SK-N-MC (cell line): ENCODE measurements at regions not wholly inside any gene's neighbourhood (a gene's known extent, or its start where the extent isn't known, plus 50 kb on each side); places are given as distances from the start of the nearest gene placed in this dataset.

ENCODE experiments used
- EZH2 ChIP-seq: fragments of 200-600 bp; sonication (generic); IDR thresholded peaks from one replicate; pipeline ENCODE4 v1.6.1; 2017; ENCODE audit warnings: antibody characterized with exemption
- FOXP2 ChIP-seq: optimal IDR thresholded peaks from 2 replicates; pipeline ENCODE3; 2011; ENCODE audit warnings: mild to moderate bottlenecking, moderate library complexity; ENCODE audit not compliant: insufficient read depth; ENCODE audit errors: extremely low read length, control extremely low read depth
- POLR2AphosphoS5 ChIP-seq: IDR thresholded peaks from 2 replicates; pipeline ENCODE4 v1.6.1; 2012; ENCODE audit warnings: mild to moderate bottlenecking, low read depth, low read length, borderline replicate concordance

GRCh38 chr3:150249779-150250470 lies 158.2 kb upstream of the TSC22D2 start:
- TF ChIP-seq POLR2AphosphoS5: no peak
- TF ChIP-seq EZH2: no peak
- TF ChIP-seq FOXP2: no peak
